ENCODE measurements at regions not wholly inside any gene's neighbourhood (a gene's known extent, or its start where the extent isn't known, plus 50 kb on each side); places are given as distances from the start of the nearest gene placed in this dataset.
"Not testable (repeated sequence)": the region's sequence is repeated elsewhere in the genome, so short reads cannot be mapped to it uniquely, and the experiment has no call there.

GRCh38 chr16:35102780-35103403 is 1643.5 kb downstream of the TP53TG3F start:
- no peak for FAIRE-seq

GRCh38 chr16:35111772-35112171 is 1652.4 kb downstream of the TP53TG3F start:
- FAIRE-seq: not testable (repeated sequence)

- FAIRE-seq: no peak
Observed at GRCh38 chr16:35131429-35131828, 1672.0 kb downstream of the TP53TG3F start.

- FAIRE-seq: no peak
Observed at GRCh38 chr16:35134471-35134870, 1675.1 kb downstream of the TP53TG3F start.

- FAIRE-seq: no peak
Observed at GRCh38 chr16:35140293-35140986, 1681.0 kb downstream of the TP53TG3F start.

GRCh38 chr16:35141303-35141702 is 1681.9 kb downstream of the TP53TG3F start:
- FAIRE-seq: no peak

- FAIRE-seq: no peak
Observed at GRCh38 chr16:35142147-35142808, 1682.9 kb downstream of the TP53TG3F start.

GRCh38 chr16:35142809-35143192 is 1683.4 kb downstream of the TP53TG3F start:
- FAIRE-seq: no peak

GRCh38 chr16:35144212-35144932 is 1685.0 kb downstream of the TP53TG3F start:
- FAIRE-seq: no peak

GRCh38 chr16:35146031-35146710 is 1686.8 kb downstream of the TP53TG3F start:
- no peak for FAIRE-seq

GRCh38 chr16:35146723-35147458 is 1687.5 kb downstream of the TP53TG3F start:
- FAIRE-seq: no peak

- FAIRE-seq: no peak
Observed at GRCh38 chr16:35147556-35148504, 1688.4 kb downstream of the TP53TG3F start.

GRCh38 chr16:35148748-35149147 is 1689.3 kb downstream of the TP53TG3F start:
- no peak for FAIRE-seq

GRCh38 chr16:35149550-35149949 is 1690.1 kb downstream of the TP53TG3F start:
- FAIRE-seq: no peak

- FAIRE-seq: no peak
Observed at GRCh38 chr16:35150805-35151312, 1691.4 kb downstream of the TP53TG3F start.

GRCh38 chr16:35152067-35152627 is 1692.7 kb downstream of the TP53TG3F start:
- FAIRE-seq: no peak

GRCh38 chr16:35154627-35155026 is 1695.2 kb downstream of the TP53TG3F start:
- FAIRE-seq: no peak

- not testable (repeated sequence) for FAIRE-seq
Observed at GRCh38 chr16:35157549-35157948, 1698.1 kb downstream of the TP53TG3F start.

- not testable (repeated sequence) for FAIRE-seq
Observed at GRCh38 chr16:35169324-35169723, 1709.9 kb downstream of the TP53TG3F start.

- not testable (repeated sequence) for FAIRE-seq
Observed at GRCh38 chr16:35170061-35170460, 1710.6 kb downstream of the TP53TG3F start.

Data from G401.6 (cell line).